ENCODE measurements at regions not wholly inside any gene's neighbourhood (a gene's known extent, or its start where the extent isn't known, plus 50 kb on each side); places are given as distances from the start of the nearest gene placed in this dataset.

DNA sequence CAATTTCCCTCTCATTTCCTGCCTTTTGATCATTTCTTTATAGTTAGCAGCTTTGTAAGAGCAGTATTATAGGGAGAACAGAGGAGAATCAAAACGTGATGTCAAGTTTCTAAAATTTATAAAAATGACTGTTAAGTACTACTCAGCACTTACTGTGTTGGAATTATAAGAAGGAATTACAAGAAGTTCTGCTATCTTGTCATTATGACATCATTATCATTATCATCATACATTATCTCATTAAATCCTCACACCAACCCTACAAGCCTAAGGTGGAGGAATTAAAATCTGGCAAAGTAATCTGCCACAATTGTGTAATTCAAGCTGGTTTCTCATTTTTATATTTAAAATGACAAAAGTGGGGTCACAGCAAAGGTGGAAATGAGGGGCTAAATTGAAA is 316.2 kb upstream of the CD180 start:
- ChIA-PET POLR2A (no interaction called here), CTCF (no interaction called here)
- H3K4me3 ChIP-seq (ENCODE audit: low read depth in 2 of 2, low read length in 1 of 2): no peak overlapping the region
- H3K9me2 ChIP-seq: no peaks in the 10 kb centered on the region
- no peak overlapping the region for H2AFZ ChIP-seq (ENCODE audit: low read depth)
- H3K36me3 ChIP-seq (replicated peaks in 1 of 2; ENCODE audit: control insufficient read depth in 1 of 2, insufficient read depth in 2 of 2, low read length in 1 of 2): no peaks in the 10 kb centered on the region
- H3K4me1 ChIP-seq (ENCODE audit: control insufficient read depth in 1 of 2, insufficient read depth in 2 of 2, low read depth in 1 of 2, low read length in 1 of 2): no peaks in the 10 kb centered on the region; a peak in 1 of 4 replicates
- H3K27ac ChIP-seq (ENCODE audit: low read depth in 2 of 2, low read length in 1 of 2): no peak overlapping the region
- H4K20me1 ChIP-seq (ENCODE audit: insufficient read depth): no peaks in the 10 kb centered on the region
- no peak for DNase-seq
- H3K9ac ChIP-seq: no peak overlapping the region
- no peaks in the 10 kb centered on the region for H3K79me2 ChIP-seq (ENCODE audit: insufficient read depth)
- no peaks in the 10 kb centered on the region for H3K9me3 ChIP-seq
- no peaks in the 10 kb centered on the region for H3F3A ChIP-seq (replicated peaks; ENCODE audit: insufficient read depth)
- WGBS (ENCODE audit: low lambda C conversion rate): 50% methylated on average over 1 of the region's 1 CpG
- no peak for TF ChIP-seq EZH2phosphoT487 (IDR thresholded peaks at IDR 0.05; ENCODE audit: borderline replicate concordance, low read depth)
- no peak for TF ChIP-seq YY1 (IDR thresholded peaks at IDR 0.05; ENCODE audit: low read depth)
- TF ChIP-seq, protein P1, sequence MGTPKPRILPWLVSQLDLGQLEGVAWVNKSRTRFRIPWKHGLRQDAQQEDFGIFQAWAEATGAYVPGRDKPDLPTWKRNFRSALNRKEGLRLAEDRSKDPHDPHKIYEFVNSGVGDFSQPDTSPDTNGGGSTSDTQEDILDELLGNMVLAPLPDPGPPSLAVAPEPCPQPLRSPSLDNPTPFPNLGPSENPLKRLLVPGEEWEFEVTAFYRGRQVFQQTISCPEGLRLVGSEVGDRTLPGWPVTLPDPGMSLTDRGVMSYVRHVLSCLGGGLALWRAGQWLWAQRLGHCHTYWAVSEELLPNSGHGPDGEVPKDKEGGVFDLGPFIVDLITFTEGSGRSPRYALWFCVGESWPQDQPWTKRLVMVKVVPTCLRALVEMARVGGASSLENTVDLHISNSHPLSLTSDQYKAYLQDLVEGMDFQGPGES (IDR thresholded peaks at IDR 0.05; ENCODE audit: low read depth, low read length): no peak
- TF ChIP-seq, protein P2, sequence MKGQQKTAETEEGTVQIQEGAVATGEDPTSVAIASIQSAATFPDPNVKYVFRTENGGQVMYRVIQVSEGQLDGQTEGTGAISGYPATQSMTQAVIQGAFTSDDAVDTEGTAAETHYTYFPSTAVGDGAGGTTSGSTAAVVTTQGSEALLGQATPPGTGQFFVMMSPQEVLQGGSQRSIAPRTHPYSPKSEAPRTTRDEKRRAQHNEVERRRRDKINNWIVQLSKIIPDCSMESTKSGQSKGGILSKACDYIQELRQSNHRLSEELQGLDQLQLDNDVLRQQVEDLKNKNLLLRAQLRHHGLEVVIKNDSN (IDR thresholded peaks at IDR 0.05; ENCODE audit: borderline replicate concordance, low read depth): no peak
- TF ChIP-seq RFX5 (IDR thresholded peaks at IDR 0.05; ENCODE audit: low read length): no peak
- no peak for TF ChIP-seq FOSL2 (IDR thresholded peaks at IDR 0.05; ENCODE audit: borderline replicate concordance, low read depth)
- TF ChIP-seq, protein P3, sequence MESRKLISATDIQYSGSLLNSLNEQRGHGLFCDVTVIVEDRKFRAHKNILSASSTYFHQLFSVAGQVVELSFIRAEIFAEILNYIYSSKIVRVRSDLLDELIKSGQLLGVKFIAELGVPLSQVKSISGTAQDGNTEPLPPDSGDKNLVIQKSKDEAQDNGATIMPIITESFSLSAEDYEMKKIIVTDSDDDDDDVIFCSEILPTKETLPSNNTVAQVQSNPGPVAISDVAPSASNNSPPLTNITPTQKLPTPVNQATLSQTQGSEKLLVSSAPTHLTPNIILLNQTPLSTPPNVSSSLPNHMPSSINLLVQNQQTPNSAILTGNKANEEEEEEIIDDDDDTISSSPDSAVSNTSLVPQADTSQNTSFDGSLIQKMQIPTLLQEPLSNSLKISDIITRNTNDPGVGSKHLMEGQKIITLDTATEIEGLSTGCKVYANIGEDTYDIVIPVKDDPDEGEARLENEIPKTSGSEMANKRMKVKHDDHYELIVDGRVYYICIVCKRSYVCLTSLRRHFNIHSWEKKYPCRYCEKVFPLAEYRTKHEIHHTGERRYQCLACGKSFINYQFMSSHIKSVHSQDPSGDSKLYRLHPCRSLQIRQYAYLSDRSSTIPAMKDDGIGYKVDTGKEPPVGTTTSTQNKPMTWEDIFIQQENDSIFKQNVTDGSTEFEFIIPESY (IDR thresholded peaks at IDR 0.05; ENCODE audit: borderline replicate concordance, low read depth): no peak
- TF ChIP-seq POLR2AphosphoS5 (IDR thresholded peaks at IDR 0.05; ENCODE audit: low read depth, low read length): no peak
- TF ChIP-seq, protein P4, sequence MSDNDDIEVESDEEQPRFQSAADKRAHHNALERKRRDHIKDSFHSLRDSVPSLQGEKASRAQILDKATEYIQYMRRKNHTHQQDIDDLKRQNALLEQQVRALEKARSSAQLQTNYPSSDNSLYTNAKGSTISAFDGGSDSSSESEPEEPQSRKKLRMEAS (IDR thresholded peaks at IDR 0.05; ENCODE audit: low read depth): no peak
- TF ChIP-seq, protein P5, sequence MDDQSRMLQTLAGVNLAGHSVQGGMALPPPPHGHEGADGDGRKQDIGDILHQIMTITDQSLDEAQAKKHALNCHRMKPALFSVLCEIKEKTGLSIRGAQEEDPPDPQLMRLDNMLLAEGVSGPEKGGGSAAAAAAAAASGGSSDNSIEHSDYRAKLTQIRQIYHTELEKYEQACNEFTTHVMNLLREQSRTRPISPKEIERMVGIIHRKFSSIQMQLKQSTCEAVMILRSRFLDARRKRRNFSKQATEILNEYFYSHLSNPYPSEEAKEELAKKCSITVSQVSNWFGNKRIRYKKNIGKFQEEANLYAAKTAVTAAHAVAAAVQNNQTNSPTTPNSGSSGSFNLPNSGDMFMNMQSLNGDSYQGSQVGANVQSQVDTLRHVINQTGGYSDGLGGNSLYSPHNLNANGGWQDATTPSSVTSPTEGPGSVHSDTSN (IDR thresholded peaks at IDR 0.05): no peak
- TF ChIP-seq NFIC (IDR thresholded peaks at IDR 0.05; ENCODE audit: borderline replicate concordance): no peak
- TF ChIP-seq RCOR1 (IDR thresholded peaks at IDR 0.05; ENCODE audit: low read length): no peak
- TF ChIP-seq SMC3 (IDR thresholded peaks at IDR 0.05; ENCODE audit: low read depth, low read length): no peak
- TF ChIP-seq, protein P6, sequence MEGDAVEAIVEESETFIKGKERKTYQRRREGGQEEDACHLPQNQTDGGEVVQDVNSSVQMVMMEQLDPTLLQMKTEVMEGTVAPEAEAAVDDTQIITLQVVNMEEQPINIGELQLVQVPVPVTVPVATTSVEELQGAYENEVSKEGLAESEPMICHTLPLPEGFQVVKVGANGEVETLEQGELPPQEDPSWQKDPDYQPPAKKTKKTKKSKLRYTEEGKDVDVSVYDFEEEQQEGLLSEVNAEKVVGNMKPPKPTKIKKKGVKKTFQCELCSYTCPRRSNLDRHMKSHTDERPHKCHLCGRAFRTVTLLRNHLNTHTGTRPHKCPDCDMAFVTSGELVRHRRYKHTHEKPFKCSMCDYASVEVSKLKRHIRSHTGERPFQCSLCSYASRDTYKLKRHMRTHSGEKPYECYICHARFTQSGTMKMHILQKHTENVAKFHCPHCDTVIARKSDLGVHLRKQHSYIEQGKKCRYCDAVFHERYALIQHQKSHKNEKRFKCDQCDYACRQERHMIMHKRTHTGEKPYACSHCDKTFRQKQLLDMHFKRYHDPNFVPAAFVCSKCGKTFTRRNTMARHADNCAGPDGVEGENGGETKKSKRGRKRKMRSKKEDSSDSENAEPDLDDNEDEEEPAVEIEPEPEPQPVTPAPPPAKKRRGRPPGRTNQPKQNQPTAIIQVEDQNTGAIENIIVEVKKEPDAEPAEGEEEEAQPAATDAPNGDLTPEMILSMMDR (IDR thresholded peaks at IDR 0.05): no peak
- no peak for TF ChIP-seq FOXM1 (IDR thresholded peaks at IDR 0.05; ENCODE audit: low read depth)
- TF ChIP-seq EP300 (IDR thresholded peaks at IDR 0.05; ENCODE audit: borderline replicate concordance in 1 of 2, low read depth in 1 of 2, low read length in 1 of 2): no peak
- TF ChIP-seq GATA2 (CRISPR knock-in tag; IDR thresholded peaks at IDR 0.05): no peak
- no peak for TF ChIP-seq NRF1 (IDR thresholded peaks at IDR 0.05; ENCODE audit: low read depth, low read length)
- no peak overlapping the region for H3K4me2 ChIP-seq
- no peaks in the 10 kb centered on the region for H3K27me3 ChIP-seq (ENCODE audit: insufficient read depth)
